Osteoblast (primary cell): ENCODE measurements at regions not wholly inside any gene's neighbourhood (a gene's known extent, or its start where the extent isn't known, plus 50 kb on each side); places are given as distances from the start of the nearest gene placed in this dataset.

Experiments
- DNase-seq: peaks from one replicate; pipeline ENCODE4 v3.0.0; 2011; ENCODE audit warnings: low spot score, mixed read lengths; ENCODE audit not compliant: insufficient read length; ENCODE audit errors: missing footprints
- H2AFZ ChIP-seq: 2 replicates; pipeline ENCODE4 v1.6.0; 2011; ENCODE audit warnings: mild to moderate bottlenecking, low read length
- H3K27ac ChIP-seq: 2 replicates; pipeline ENCODE4 v1.5.1; 2011; ENCODE audit warnings: mild to moderate bottlenecking, low read depth, low read length, moderate library complexity
- H3K27me3 ChIP-seq: 2 replicates; pipeline ENCODE4 v1.6.0; 2012; ENCODE audit warnings: mild to moderate bottlenecking, control low read depth, inconsistent platforms, low read length, moderate library complexity; ENCODE audit not compliant: insufficient read depth
- H3K36me3 ChIP-seq: 2 replicates; pipeline ENCODE4 v1.5.1; 2011; ENCODE audit warnings: mild to moderate bottlenecking, low read length, control low read depth, moderate library complexity; ENCODE audit not compliant: insufficient read depth
- H3K4me1 ChIP-seq: 2 replicates; pipeline ENCODE4 v1.5.1; 2011; ENCODE audit warnings: mild to moderate bottlenecking, low read length, control low read depth, moderate library complexity; ENCODE audit not compliant: insufficient read depth
- H3K4me2 ChIP-seq: 2 replicates; pipeline ENCODE4 v1.6.0; 2011; ENCODE audit warnings: mild to moderate bottlenecking, low read length; ENCODE audit not compliant: insufficient read depth
- H3K4me3 ChIP-seq: fragments of 200-600 bp; sonication (generic); 3 replicates; pipeline ENCODE4 v1.5.1; 2012; ENCODE audit warnings: mild to moderate bottlenecking, low read length, inconsistent platforms; ENCODE audit not compliant: insufficient read depth
- H3K79me2 ChIP-seq: 2 replicates; pipeline ENCODE4 v1.6.0; 2012; ENCODE audit warnings: mild to moderate bottlenecking, low read length, control low read depth, inconsistent platforms; ENCODE audit not compliant: insufficient read depth
- H3K9me3 ChIP-seq: 2 replicates; pipeline ENCODE4 v1.5.1; 2011; ENCODE audit warnings: low read depth, low read length, control low read depth
- H4K20me1 ChIP-seq: 2 replicates; pipeline ENCODE4 v1.6.0; 2012; ENCODE audit warnings: mild to moderate bottlenecking, low read length, control low read depth; ENCODE audit not compliant: insufficient read depth
- TF ChIP-seq, protein P1 (sequence below): IDR thresholded peaks from 2 replicates; pipeline ENCODE4 v1.5.1; 2011; ENCODE audit warnings: mild to moderate bottlenecking, low read depth, low read length, moderate library complexity; ENCODE audit errors: extremely low read depth

DNA sequence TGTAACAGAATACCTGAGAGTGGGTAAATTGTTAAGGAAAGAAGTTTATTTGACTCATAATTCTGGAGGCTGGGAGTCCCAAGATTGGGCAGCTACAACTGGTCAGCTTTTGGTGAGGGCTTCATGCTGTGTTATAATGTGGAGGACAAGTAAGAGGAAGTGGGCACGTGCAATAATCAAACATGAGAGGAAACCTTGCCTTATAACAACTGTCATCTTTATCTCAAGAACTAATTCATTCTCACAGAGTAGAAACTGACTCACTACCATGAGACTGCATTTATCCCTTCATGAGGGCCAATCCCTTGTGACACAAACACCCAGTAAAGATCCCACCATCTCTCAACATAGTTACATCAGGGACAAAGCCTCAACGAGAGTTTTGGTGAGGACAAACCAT lies 318.1 kb upstream of the NT5C1B start:
- Histone ChIP-seq H4K20me1 (no peaks in the 10 kb centered on the region), H3K79me2 (no peaks in the 10 kb centered on the region), H2AFZ (no peak overlapping the region), H3K27me3 (no peaks in the 10 kb centered on the region), H3K4me3 (no peak overlapping the region), H3K9me3 (no peaks in the 10 kb centered on the region), H3K4me2 (no peak overlapping the region), H3K4me1 (peaks cover 14% of the 10 kb centered on the region), H3K27ac (no peak overlapping the region), H3K36me3 (no peaks in the 10 kb centered on the region)
- TF ChIP-seq, protein P1, sequence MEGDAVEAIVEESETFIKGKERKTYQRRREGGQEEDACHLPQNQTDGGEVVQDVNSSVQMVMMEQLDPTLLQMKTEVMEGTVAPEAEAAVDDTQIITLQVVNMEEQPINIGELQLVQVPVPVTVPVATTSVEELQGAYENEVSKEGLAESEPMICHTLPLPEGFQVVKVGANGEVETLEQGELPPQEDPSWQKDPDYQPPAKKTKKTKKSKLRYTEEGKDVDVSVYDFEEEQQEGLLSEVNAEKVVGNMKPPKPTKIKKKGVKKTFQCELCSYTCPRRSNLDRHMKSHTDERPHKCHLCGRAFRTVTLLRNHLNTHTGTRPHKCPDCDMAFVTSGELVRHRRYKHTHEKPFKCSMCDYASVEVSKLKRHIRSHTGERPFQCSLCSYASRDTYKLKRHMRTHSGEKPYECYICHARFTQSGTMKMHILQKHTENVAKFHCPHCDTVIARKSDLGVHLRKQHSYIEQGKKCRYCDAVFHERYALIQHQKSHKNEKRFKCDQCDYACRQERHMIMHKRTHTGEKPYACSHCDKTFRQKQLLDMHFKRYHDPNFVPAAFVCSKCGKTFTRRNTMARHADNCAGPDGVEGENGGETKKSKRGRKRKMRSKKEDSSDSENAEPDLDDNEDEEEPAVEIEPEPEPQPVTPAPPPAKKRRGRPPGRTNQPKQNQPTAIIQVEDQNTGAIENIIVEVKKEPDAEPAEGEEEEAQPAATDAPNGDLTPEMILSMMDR: no peak
- peak; percentile 46 for DNase-seq

GRCh38 chr2:18903750-18904149 lies 314.4 kb upstream of the NT5C1B start:
- H4K20me1 ChIP-seq: no peaks in the 10 kb centered on the region
- no peak overlapping the region for H3K4me3 ChIP-seq
- H3K36me3 ChIP-seq: no peaks in the 10 kb centered on the region
- no peaks in the 10 kb centered on the region for H3K79me2 ChIP-seq
- no peaks in the 10 kb centered on the region for H3K27me3 ChIP-seq
- H2AFZ ChIP-seq: no peak overlapping the region
- H3K4me1 ChIP-seq: peaks cover 29% of the 10 kb centered on the region
- no peaks in the 10 kb centered on the region for H3K9me3 ChIP-seq
- no peak for DNase-seq
- TF ChIP-seq, protein P1: no peak
- no peak overlapping the region for H3K4me2 ChIP-seq
- H3K27ac ChIP-seq: no peak overlapping the region

DNA sequence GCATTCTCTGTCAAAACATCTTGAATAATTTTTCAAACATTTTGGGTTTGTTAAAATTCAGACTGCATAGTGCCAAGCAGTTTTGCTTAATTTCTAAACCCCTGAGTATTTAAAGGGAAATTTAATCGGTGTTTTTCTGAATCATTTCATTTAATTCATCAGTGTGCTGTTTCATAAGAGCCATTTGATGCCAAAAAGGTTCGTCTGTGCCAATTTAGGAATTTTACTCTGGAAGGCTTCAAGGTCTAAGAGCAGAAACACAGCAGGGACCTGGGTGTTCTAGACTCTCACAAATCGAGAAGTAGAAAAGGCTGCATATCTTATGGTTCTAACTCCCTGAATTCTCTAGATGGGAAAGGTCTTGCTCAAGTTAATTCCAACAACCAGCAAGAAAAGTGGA lies 311.9 kb upstream of the NT5C1B start:
- H3K79me2 ChIP-seq: no peaks in the 10 kb centered on the region
- H3K27ac ChIP-seq: peak overlapping the region; percentile 81
- TF ChIP-seq, protein P1: no peak
- no peaks in the 10 kb centered on the region for H3K27me3 ChIP-seq
- H4K20me1 ChIP-seq: no peaks in the 10 kb centered on the region
- H3K4me1 ChIP-seq: peaks cover 38% of the 10 kb centered on the region
- no peak overlapping the region for H3K4me3 ChIP-seq
- no peak for DNase-seq
- no peaks in the 10 kb centered on the region for H3K36me3 ChIP-seq
- peak overlapping the region; percentile 41 for H3K4me2 ChIP-seq
- no peaks in the 10 kb centered on the region for H3K9me3 ChIP-seq
- H2AFZ ChIP-seq: peak overlapping the region; percentile 53

DNA sequence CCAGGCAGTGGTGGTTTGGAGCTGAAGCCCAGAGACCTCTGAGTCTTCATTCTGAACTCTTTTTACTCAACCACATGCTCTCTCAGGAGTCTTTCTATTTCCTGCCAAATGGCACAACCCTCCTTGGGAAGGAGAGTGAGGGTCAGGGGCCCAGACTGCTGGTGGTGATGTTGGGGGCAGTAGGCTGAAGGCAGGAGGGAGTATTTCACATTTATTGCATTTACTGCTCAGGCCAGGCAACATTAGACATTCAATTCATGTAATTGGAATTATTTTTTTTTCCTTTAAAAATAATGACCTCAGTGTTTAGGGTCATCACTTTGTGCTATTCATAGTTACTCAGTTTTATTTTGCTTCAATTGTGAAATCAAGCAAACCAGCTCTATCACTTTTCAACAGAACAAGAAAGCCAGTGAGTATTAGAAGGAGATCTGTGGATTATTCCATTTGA lies 311.3 kb upstream of the NT5C1B start:
- H3K4me1 ChIP-seq: peaks cover 42% of the 10 kb centered on the region
- no peak overlapping the region for H3K4me3 ChIP-seq
- no peaks in the 10 kb centered on the region for H3K79me2 ChIP-seq
- no peaks in the 10 kb centered on the region for H3K9me3 ChIP-seq
- H3K36me3 ChIP-seq: no peaks in the 10 kb centered on the region
- H3K27ac ChIP-seq: peak overlapping the region; percentile 81
- H2AFZ ChIP-seq: peak overlapping the region; percentile 54
- no peaks in the 10 kb centered on the region for H3K27me3 ChIP-seq
- H3K4me2 ChIP-seq: peak overlapping the region; percentile 41
- TF ChIP-seq, protein P1: no peak
- H4K20me1 ChIP-seq: no peaks in the 10 kb centered on the region
- DNase-seq: peak; percentile 78
